ENCODE measurements at regions not wholly inside any gene's neighbourhood (a gene's known extent, or its start where the extent isn't known, plus 50 kb on each side); places are given as distances from the start of the nearest gene placed in this dataset.

GRCh38 chr1:24256687-24257086, 62.5 kb upstream of the GRHL3 start:
- no peaks in the 10 kb centered on the region for H3K9me3 Mint-ChIP-seq (ENCODE audit: insufficient read depth)
- intact Hi-C loops (cut with micrococcal nuclease): no loop called here

GRCh38 chr1:24255226-24255625, 63.9 kb upstream of the GRHL3 start:
- Histone ChIP-seq H3K36me3 (replicated peaks in 1 of 2; ENCODE audit: control extremely low read depth in 1 of 2, control insufficient read depth in 1 of 2, extremely low read depth in 1 of 2, insufficient read depth in 2 of 2, low read length in 1 of 2) (no peaks in the 10 kb centered on the region), H3K9ac (ENCODE audit: low read length) (no peak overlapping the region), H3K79me2 (ENCODE audit: control insufficient read depth, insufficient read depth, low read length) (no peaks in the 10 kb centered on the region), H4K20me1 (ENCODE audit: control insufficient read depth, insufficient read depth, low read length, poor library complexity, severe bottlenecking) (no peaks in the 10 kb centered on the region), H3K27ac (ENCODE audit: low read length in 2 of 2) (no peak overlapping the region), H3K4me1 (ENCODE audit: control insufficient read depth in 2 of 2, insufficient read depth in 2 of 2, low read length in 2 of 2) (no peaks in the 10 kb centered on the region), H3K4me3 (ENCODE audit: control extremely low read depth in 1 of 5, extremely low read depth in 1 of 5, insufficient read depth in 1 of 5, low read depth in 2 of 5, low read length in 4 of 5) (no peak overlapping the region), H3K4me2 (replicated peaks; ENCODE audit: low read depth, low read length, poor library complexity, severe bottlenecking) (no peak overlapping the region), H3K27me3 (replicated peaks in 1 of 4; ENCODE audit: control extremely low read depth in 1 of 4, control insufficient read depth in 3 of 4, insufficient read depth in 4 of 4, low read length in 3 of 4) (peaks cover 0 to 7% (median 0%) of the 10 kb centered on the region in 4 experiments), H2AFZ (ENCODE audit: insufficient read depth, low read depth, low read length, poor library complexity, severe bottlenecking) (no peak overlapping the region), H3K9me3 (ENCODE audit: control extremely low read depth in 1 of 3, control insufficient read depth in 2 of 3, insufficient read depth in 1 of 3, low read length in 2 of 3) (no peaks in the 10 kb centered on the region)
- Mint-ChIP-seq H3K4me3 (no peak overlapping the region), H3K27me3 (peaks cover 15% of the 10 kb centered on the region), H3K9me3 (ENCODE audit: insufficient read depth) (no peaks in the 10 kb centered on the region), H3K27ac (no peak overlapping the region), H3K4me1 (no peaks in the 10 kb centered on the region)
- POLR2A ChIA-PET: no interaction called here
- CTCF ChIA-PET: interaction anchor here (1.1 kb wide), 1 partner anchor 105 kb away, joined by 3 read pairs; no protein-coding TSS in a partner anchor
- DNase-seq: no peak
- WGBS (ENCODE audit: insufficient coverage): 93% methylated on average over 3 of the region's 7 CpGs
- no peak for ATAC-seq (ENCODE audit: low read depth)
- no peak for TF ChIP-seq EZH2 (IDR thresholded peaks at IDR 0.05; ENCODE audit: borderline replicate concordance, insufficient read depth, low read depth, low read length, poor library complexity, severe bottlenecking)
- TF ChIP-seq CTCF (IDR thresholded peaks at IDR 0.05): no peak
- intact Hi-C loops (cut with micrococcal nuclease): no loop called here

More at GRCh38 chr1:24256687-24257086, 62.5 kb upstream of the GRHL3 start:
- no peak overlapping the region for H3K27ac Mint-ChIP-seq
- no peak overlapping the region for H3K4me3 ChIP-seq (ENCODE audit: control extremely low read depth in 1 of 5, extremely low read depth in 1 of 5, insufficient read depth in 1 of 5, low read depth in 2 of 5, low read length in 4 of 5)
- no peak overlapping the region for H3K9ac ChIP-seq (ENCODE audit: low read length)
- H3K27me3 ChIP-seq (replicated peaks in 1 of 4; ENCODE audit: control extremely low read depth in 1 of 4, control insufficient read depth in 3 of 4, insufficient read depth in 4 of 4, low read length in 3 of 4): peaks cover 0 to 7% (median 0%) of the 10 kb centered on the region in 4 experiments
- no peak overlapping the region for H2AFZ ChIP-seq (ENCODE audit: insufficient read depth, low read depth, low read length, poor library complexity, severe bottlenecking)
- ChIA-PET POLR2A (no interaction called here), CTCF (no interaction called here)
- H4K20me1 ChIP-seq (ENCODE audit: control insufficient read depth, insufficient read depth, low read length, poor library complexity, severe bottlenecking): no peaks in the 10 kb centered on the region
- no peak overlapping the region for H3K4me2 ChIP-seq (replicated peaks; ENCODE audit: low read depth, low read length, poor library complexity, severe bottlenecking)
- no peak overlapping the region for H3K27ac ChIP-seq (ENCODE audit: low read length in 2 of 2)
- no peak for DNase-seq
- no peak overlapping the region for H3K4me3 Mint-ChIP-seq
- H3K27me3 Mint-ChIP-seq: peaks cover 22% of the 10 kb centered on the region
- H3K4me1 Mint-ChIP-seq: no peaks in the 10 kb centered on the region
- ATAC-seq (ENCODE audit: low read depth): no peak
- H3K9me3 ChIP-seq (ENCODE audit: control extremely low read depth in 1 of 3, control insufficient read depth in 2 of 3, insufficient read depth in 1 of 3, low read length in 2 of 3): no peaks in the 10 kb centered on the region
- no peak for TF ChIP-seq EZH2 (IDR thresholded peaks at IDR 0.05; ENCODE audit: borderline replicate concordance, insufficient read depth, low read depth, low read length, poor library complexity, severe bottlenecking)
- TF ChIP-seq CTCF (IDR thresholded peaks at IDR 0.05): no peak
- 61% methylated on average over 2 of the region's 2 CpGs for WGBS (ENCODE audit: insufficient coverage)
- H3K4me1 ChIP-seq (ENCODE audit: control insufficient read depth in 2 of 2, insufficient read depth in 2 of 2, low read length in 2 of 2): no peaks in the 10 kb centered on the region
- no peaks in the 10 kb centered on the region for H3K79me2 ChIP-seq (ENCODE audit: control insufficient read depth, insufficient read depth, low read length)
- H3K36me3 ChIP-seq (replicated peaks in 1 of 2; ENCODE audit: control extremely low read depth in 1 of 2, control insufficient read depth in 1 of 2, extremely low read depth in 1 of 2, insufficient read depth in 2 of 2, low read length in 1 of 2): no peaks in the 10 kb centered on the region

All from B cell (primary cell).